Thoracic aorta (tissue), 2 donors: ENCODE measurements at regions not wholly inside any gene's neighbourhood (a gene's known extent, or its start where the extent isn't known, plus 50 kb on each side); places are given as distances from the start of the nearest gene placed in this dataset.

ENCODE experiments used
- ATAC-seq: fragments of 150-250 bp; one replicate; pipeline ENCODE4 v1.8.0; 2017; ENCODE audit warnings: low read depth; ENCODE audit not compliant: insufficient number of reproducible peaks, low FRiP score
- DNase-seq: peaks from one replicate; pipeline ENCODE4 v3.0.0-alpha.2; 2020; ENCODE audit warnings: low spot score
- H3K27ac ChIP-seq, 2 donors: fragments of 200-600 bp; sonication (generic); 1 replicate in 1 of 2; 2 replicates in 1 of 2; pipeline ENCODE4 v1.5.1; 2016; ENCODE audit warnings: mild to moderate bottlenecking in 2 of 2, moderate library complexity in 2 of 2
- H3K27me3 ChIP-seq: fragments of 200-600 bp; sonication (generic); replicated peaks from 2 replicates; pipeline ENCODE4 v1.6.0; 2016; ENCODE audit warnings: mild to moderate bottlenecking; ENCODE audit not compliant: insufficient read depth
- H3K36me3 ChIP-seq: fragments of 200-600 bp; sonication (generic); one replicate; pipeline ENCODE4 v1.5.1; 2016
- H3K4me1 ChIP-seq, 2 donors: fragments of 200-600 bp; sonication (generic); 1 replicate in 1 of 2; 2 replicates in 1 of 2; pipeline versions ENCODE4 v1.5.1 to v1.6.0; 2016; ENCODE audit warnings: low read depth in 2 of 2, mild to moderate bottlenecking in 1 of 2; ENCODE audit not compliant: control insufficient read depth in 1 of 2
- H3K4me3 ChIP-seq: fragments of 200-600 bp; sonication (generic); 2 replicates; pipeline ENCODE4 v1.5.1; 2016; ENCODE audit warnings: mild to moderate bottlenecking
- H3K9me3 ChIP-seq: fragments of 200-600 bp; sonication (generic); 2 replicates; pipeline ENCODE4 v1.5.1; 2016
- TF ChIP-seq, protein P1 (sequence below): fragments of 200-600 bp; sonication (generic); IDR thresholded peaks from one replicate; pipeline ENCODE4 v1.5.1; 2019; ENCODE audit warnings: antibody characterized with exemption

DNA sequence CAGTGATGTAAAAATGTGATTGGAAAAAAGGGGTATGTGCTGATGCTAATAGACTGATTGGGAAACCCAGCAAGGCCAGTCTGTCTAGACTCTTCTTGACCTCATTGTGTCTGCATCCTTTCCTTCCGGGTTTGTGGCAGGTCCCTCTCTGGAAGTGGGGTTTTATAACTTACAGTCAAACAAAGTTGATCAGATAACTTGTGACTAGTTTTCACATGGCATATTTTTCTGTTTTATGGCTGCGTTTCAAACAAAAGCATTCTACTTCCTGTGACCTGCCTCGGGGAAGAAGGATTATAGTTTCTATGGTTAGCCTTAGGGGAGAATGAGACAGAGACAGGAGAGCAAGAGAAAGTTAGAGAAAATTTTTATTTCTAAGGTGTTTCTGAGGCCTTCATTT is 188.7 kb upstream of the HNMT start:
- Histone ChIP-seq H3K27ac (no peak overlapping the region), H3K36me3 (no peaks in the 10 kb centered on the region), H3K4me1 (no peaks in the 10 kb centered on the region), H3K4me3 (no peak overlapping the region), H3K9me3 (no peaks in the 10 kb centered on the region), H3K27me3 (no peaks in the 10 kb centered on the region)
- TF ChIP-seq, protein P1, sequence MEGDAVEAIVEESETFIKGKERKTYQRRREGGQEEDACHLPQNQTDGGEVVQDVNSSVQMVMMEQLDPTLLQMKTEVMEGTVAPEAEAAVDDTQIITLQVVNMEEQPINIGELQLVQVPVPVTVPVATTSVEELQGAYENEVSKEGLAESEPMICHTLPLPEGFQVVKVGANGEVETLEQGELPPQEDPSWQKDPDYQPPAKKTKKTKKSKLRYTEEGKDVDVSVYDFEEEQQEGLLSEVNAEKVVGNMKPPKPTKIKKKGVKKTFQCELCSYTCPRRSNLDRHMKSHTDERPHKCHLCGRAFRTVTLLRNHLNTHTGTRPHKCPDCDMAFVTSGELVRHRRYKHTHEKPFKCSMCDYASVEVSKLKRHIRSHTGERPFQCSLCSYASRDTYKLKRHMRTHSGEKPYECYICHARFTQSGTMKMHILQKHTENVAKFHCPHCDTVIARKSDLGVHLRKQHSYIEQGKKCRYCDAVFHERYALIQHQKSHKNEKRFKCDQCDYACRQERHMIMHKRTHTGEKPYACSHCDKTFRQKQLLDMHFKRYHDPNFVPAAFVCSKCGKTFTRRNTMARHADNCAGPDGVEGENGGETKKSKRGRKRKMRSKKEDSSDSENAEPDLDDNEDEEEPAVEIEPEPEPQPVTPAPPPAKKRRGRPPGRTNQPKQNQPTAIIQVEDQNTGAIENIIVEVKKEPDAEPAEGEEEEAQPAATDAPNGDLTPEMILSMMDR: no peak
- no peak for ATAC-seq
- no peak for DNase-seq

DNA sequence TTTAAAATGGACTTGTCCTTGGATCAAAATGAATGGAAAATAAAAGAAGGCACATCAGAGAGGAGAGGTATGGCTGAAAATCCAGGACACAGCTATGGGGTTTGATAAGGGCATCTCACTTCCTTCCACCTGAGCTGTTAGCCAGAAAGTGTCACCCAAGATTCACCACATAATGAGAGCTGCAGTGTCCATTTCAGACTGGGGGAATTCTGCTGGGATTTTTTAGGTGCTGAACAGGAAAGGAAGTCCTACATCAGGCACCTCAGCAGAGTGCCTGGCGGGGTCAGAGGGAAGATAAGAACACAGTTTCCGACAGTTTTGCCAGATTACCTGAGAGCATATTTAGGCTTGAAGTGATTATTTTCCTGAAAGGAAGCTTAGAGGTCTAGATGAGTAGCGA is 187.6 kb upstream of the HNMT start:
- H3K4me3 ChIP-seq: no peak overlapping the region
- H3K27ac ChIP-seq: no peak overlapping the region
- no peaks in the 10 kb centered on the region for H3K36me3 ChIP-seq
- ATAC-seq (no peak), DNase-seq (no peak)
- no peaks in the 10 kb centered on the region for H3K27me3 ChIP-seq
- H3K4me1 ChIP-seq: no peaks in the 10 kb centered on the region
- H3K9me3 ChIP-seq: no peaks in the 10 kb centered on the region
- TF ChIP-seq, protein P1: no peak

DNA sequence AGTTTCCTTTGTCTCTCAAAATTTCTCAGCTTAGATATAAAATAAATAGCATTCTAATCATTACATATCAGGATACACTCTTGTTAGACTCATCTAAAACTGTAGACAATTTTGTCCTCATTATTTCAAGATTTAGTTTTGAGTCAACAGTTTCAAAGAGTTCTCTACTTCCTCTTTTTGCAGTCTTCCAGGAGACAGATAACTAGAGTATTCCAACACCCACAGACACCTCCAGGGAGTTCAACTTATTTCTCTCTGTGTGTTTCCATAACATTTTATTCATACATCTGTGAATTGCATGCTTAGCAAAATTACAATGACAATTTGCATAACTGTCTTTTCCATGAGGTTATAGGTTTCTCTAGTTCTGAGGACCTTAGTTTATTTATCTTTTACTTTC is 166.6 kb upstream of the HNMT start:
- no peak overlapping the region for H3K27ac ChIP-seq
- H3K4me3 ChIP-seq: no peak overlapping the region
- no peaks in the 10 kb centered on the region for H3K27me3 ChIP-seq
- H3K4me1 ChIP-seq: no peaks in the 10 kb centered on the region
- DNase-seq (no peak), ATAC-seq (no peak)
- H3K9me3 ChIP-seq: no peaks in the 10 kb centered on the region
- no peaks in the 10 kb centered on the region for H3K36me3 ChIP-seq
- TF ChIP-seq, protein P1: no peak

- TF ChIP-seq, protein P1: no peak
- DNase-seq: no peak
- no peaks in the 10 kb centered on the region for H3K27me3 ChIP-seq
- no peak overlapping the region for H3K27ac ChIP-seq
- H3K36me3 ChIP-seq: no peaks in the 10 kb centered on the region
- no peak overlapping the region for H3K4me3 ChIP-seq
- no peaks in the 10 kb centered on the region for H3K4me1 ChIP-seq
- H3K9me3 ChIP-seq: no peaks in the 10 kb centered on the region
- no peak for ATAC-seq
Observed at GRCh38 chr2:137799600-137799999, 164.7 kb upstream of the HNMT start.

DNA sequence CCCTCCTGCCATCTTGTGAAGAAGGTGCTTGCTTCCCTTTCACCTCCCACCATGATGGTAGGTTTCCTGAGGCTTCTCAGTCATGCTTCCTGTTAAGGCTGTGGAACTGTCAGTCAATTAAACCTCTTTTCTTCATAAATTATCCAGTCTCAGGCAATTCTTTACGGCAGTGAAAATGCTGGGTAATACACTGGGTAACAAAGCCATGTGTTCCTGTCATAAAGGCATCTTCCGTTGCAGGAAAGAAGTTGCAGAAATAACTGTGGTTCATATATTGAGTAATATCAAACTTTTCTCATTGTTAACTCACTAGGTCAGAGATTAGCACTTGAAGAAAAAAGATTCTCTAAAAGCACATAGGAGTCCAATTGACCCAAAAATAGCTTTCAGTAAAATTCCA is 163.9 kb upstream of the HNMT start:
- Histone ChIP-seq H3K9me3 (no peaks in the 10 kb centered on the region), H3K4me1 (no peaks in the 10 kb centered on the region), H3K36me3 (no peaks in the 10 kb centered on the region), H3K4me3 (no peak overlapping the region), H3K27ac (no peak overlapping the region), H3K27me3 (no peaks in the 10 kb centered on the region)
- TF ChIP-seq, protein P1: no peak
- ATAC-seq (no peak), DNase-seq (no peak)
